ENCODE measurements at regions not wholly inside any gene's neighbourhood (a gene's known extent, or its start where the extent isn't known, plus 50 kb on each side); places are given as distances from the start of the nearest gene placed in this dataset.

DNA sequence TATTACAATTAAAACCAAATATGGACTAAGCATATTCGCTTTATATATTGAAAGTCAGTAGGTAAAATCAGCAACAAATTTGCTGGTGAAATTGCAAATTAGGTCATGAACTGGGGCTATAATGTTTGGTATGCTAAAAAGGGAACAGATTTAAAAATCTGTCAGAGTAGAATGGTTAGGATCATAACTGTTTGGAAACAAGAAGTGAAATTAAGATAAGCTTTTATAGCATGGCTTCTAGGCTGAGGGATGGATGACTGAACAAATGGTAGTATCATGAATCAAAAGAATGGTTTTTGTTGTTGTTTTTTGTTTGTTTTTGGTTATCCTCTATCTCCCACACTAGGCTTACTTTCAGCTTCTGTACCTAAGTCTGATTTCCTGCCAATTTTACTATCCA is 1090.4 kb downstream of the PCDH9 start:
- no peak overlapping the region for H3K4me3 ChIP-seq (ENCODE audit: low read length in 2 of 2)
- intact Hi-C loops (cut with DNase I) = no loop called here

DNA sequence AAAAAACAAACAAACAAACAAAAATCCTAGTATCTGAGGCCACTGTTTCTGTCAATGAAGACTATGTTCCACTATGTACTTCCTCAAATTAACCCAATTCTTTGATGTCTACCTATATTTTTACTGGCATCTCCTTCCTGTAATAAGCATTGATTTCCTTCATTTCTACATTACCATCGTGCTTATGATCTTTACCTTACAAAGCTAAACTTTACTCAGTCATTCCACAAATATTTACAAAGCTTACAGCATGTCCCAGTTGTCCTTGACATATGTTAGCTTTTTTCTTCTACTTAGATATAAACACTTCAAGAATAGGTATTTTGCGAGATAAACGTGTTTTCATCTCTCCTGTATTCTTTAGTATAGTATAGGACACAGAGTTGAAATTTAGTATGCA is 1090.9 kb downstream of the PCDH9 start:
- no peaks in the 10 kb centered on the region for H3K9me3 ChIP-seq (ENCODE audit: control insufficient read depth, low read length)
- 57 to 77% methylated on average over 3 of the region's 3 CpGs for WGBS, 2 donors
- DNase-seq = no peak
- intact Hi-C loops (cut with DNase I) = no loop called here
- no peak overlapping the region for H3K4me3 ChIP-seq (ENCODE audit: low read length in 2 of 2)
- ATAC-seq (ENCODE audit: low FRiP score) = no peak
- no peaks in the 10 kb centered on the region for H3K27me3 ChIP-seq (ENCODE audit: control insufficient read depth in 1 of 2, insufficient read depth in 2 of 2, low read length in 1 of 2)
- no peaks in the 10 kb centered on the region for H3K36me3 ChIP-seq (ENCODE audit: control insufficient read depth in 1 of 2, insufficient read depth in 2 of 2, low read length in 1 of 2)
- no peak overlapping the region for H3K27ac ChIP-seq (ENCODE audit: low read depth in 1 of 2, low read length in 2 of 2)
- H3K4me1 ChIP-seq (ENCODE audit: control insufficient read depth in 1 of 2, insufficient read depth in 2 of 2, low read length in 2 of 2) = no peaks in the 10 kb centered on the region

More for the DNA sequence above, 1090.4 kb downstream of the PCDH9 start:
- H3K36me3 ChIP-seq (ENCODE audit: control insufficient read depth in 1 of 2, insufficient read depth in 2 of 2, low read length in 1 of 2) = no peaks in the 10 kb centered on the region
- H3K4me1 ChIP-seq (ENCODE audit: control insufficient read depth in 1 of 2, insufficient read depth in 2 of 2, low read length in 2 of 2) = no peaks in the 10 kb centered on the region
- H3K27me3 ChIP-seq (ENCODE audit: control insufficient read depth in 1 of 2, insufficient read depth in 2 of 2, low read length in 1 of 2) = no peaks in the 10 kb centered on the region
- no peaks in the 10 kb centered on the region for H3K9me3 ChIP-seq (ENCODE audit: control insufficient read depth, low read length)
- WGBS, 2 donors = 44 to 76% methylated on average over 1 of the region's 1 CpG
- no peak overlapping the region for H3K27ac ChIP-seq (ENCODE audit: low read depth in 1 of 2, low read length in 2 of 2)
- DNase-seq (no peak), ATAC-seq (ENCODE audit: low FRiP score) (no peak)

DNA sequence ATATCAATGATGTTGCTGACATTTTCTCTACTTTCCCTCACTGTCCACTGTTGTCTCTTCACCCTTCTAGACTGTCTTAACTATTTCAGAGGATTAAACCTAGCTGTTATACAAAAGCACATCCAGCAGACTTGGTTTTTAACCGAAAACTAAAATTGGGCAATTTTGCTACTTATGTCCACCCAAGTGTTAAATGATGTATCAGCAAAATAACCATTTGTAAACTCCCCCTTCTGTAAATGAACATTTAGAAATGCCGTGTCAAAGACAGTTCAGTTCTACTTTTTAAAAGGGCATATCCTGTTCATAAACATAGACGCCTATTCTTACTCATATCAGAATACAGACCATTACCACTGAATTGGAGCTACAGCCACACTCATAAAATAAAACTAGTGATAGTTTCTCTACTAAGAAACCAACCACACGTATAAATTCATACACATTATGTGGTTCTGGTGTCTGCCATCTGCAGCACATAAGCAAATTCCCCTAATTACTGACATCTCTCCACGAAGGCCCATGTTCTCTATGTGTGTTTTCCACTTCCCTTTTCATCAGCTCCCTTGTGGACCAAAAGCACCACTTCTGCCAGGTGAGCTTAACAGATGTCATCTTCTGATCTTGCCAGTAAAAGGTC is 1091.8 kb downstream of the PCDH9 start:
- intact Hi-C loops (cut with DNase I) = no loop called here
- Histone ChIP-seq H3K9me3 (ENCODE audit: control insufficient read depth, low read length) (no peaks in the 10 kb centered on the region), H3K4me3 (ENCODE audit: low read length in 2 of 2) (no peak overlapping the region), H3K27me3 (ENCODE audit: control insufficient read depth in 1 of 2, insufficient read depth in 2 of 2, low read length in 1 of 2) (no peaks in the 10 kb centered on the region), H3K36me3 (ENCODE audit: control insufficient read depth in 1 of 2, insufficient read depth in 2 of 2, low read length in 1 of 2) (no peaks in the 10 kb centered on the region), H3K27ac (ENCODE audit: low read depth in 1 of 2, low read length in 2 of 2) (no peak overlapping the region), H3K4me1 (ENCODE audit: control insufficient read depth in 1 of 2, insufficient read depth in 2 of 2, low read length in 2 of 2) (no peaks in the 10 kb centered on the region)
- ATAC-seq (ENCODE audit: low FRiP score) = no peak
- WGBS, 2 donors = 72 to 91% methylated on average over 5 of the region's 5 CpGs
- no peak for DNase-seq

DNA sequence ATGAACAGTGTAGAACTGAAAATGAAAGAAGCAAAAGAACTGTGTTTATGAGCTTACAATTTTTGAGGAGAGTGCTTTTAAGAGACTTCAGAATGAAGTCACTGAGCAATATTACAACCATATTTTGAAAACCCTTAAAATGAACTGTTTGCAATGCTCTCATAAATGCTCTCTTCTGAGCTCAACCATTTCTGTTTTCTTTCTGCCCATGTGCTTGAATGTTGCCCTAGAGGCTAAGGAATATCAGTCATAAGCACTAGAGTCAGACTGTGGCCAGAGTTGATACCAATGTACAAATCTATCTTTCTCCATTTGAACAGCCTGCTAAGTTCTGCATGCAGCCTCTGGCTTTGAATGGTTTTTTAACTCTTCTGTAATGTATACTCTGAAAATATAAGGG is 1092.8 kb downstream of the PCDH9 start:
- Histone ChIP-seq H3K27ac (ENCODE audit: low read depth in 1 of 2, low read length in 2 of 2) (no peak overlapping the region), H3K9me3 (ENCODE audit: control insufficient read depth, low read length) (no peaks in the 10 kb centered on the region), H3K4me3 (ENCODE audit: low read length in 2 of 2) (no peak overlapping the region), H3K27me3 (ENCODE audit: control insufficient read depth in 1 of 2, insufficient read depth in 2 of 2, low read length in 1 of 2) (no peaks in the 10 kb centered on the region), H3K4me1 (ENCODE audit: control insufficient read depth in 1 of 2, insufficient read depth in 2 of 2, low read length in 2 of 2) (no peaks in the 10 kb centered on the region), H3K36me3 (ENCODE audit: control insufficient read depth in 1 of 2, insufficient read depth in 2 of 2, low read length in 1 of 2) (no peaks in the 10 kb centered on the region)
- no peak for DNase-seq
- no peak for ATAC-seq (ENCODE audit: low FRiP score)
- intact Hi-C loops (cut with DNase I) = no loop called here

DNA sequence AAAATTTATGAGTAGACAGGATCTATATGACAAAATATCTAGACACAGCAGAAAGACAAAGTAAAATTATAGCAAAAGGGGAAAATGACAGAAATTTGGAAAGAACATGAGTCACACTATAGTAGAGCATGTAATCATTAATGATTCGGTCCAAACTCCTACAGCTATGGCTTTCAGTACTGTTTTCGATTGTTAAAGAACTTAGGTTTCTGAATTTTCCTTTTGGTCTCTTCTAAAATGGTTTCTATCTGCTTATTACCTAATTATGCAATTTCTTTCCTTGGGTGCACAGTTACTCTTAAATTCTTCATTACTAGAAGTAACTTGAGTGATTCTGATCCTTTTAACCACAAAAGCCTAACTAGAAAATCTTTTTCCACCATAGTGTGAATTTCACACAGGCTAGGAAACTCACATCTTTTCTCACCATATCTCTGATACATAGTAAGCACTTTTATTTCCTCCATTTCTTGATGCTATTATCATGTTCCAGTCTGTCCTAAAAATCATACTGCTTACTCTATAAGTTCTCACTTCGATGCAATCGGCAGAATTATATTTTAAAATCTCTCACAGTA is 1101.4 kb downstream of the PCDH9 start:
- Histone ChIP-seq H3K27me3 (ENCODE audit: control insufficient read depth in 1 of 2, insufficient read depth in 2 of 2, low read length in 1 of 2) (no peaks in the 10 kb centered on the region), H3K4me1 (ENCODE audit: control insufficient read depth in 1 of 2, insufficient read depth in 2 of 2, low read length in 2 of 2) (no peaks in the 10 kb centered on the region), H3K4me3 (ENCODE audit: low read length in 2 of 2) (no peak overlapping the region), H3K27ac (ENCODE audit: low read depth in 1 of 2, low read length in 2 of 2) (no peak overlapping the region), H3K36me3 (ENCODE audit: control insufficient read depth in 1 of 2, insufficient read depth in 2 of 2, low read length in 1 of 2) (no peaks in the 10 kb centered on the region), H3K9me3 (ENCODE audit: control insufficient read depth, low read length) (no peaks in the 10 kb centered on the region)
- DNase-seq (no peak), ATAC-seq (ENCODE audit: low FRiP score) (no peak)
- WGBS, 2 donors = 90 to 93% methylated on average over 4 of the region's 4 CpGs
- intact Hi-C loops (cut with DNase I) = no loop called here

DNA sequence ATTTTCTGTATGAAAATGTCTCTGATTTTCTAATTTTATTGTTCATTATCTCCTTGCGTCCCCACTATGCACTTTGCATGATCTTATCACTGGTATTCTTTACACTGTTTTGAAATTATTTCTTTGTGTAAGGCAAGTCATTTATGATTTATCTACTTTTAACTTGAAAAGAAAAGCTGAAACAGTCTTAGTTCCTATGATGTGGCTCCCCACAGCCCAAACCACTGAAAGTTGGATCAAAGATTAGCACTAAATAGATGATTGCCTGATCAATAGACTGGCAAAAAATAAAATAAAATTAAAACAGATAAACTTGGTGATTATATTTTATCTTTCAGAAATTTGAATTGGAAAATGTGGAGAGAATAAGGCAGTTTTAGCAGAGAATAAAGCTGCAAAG is 1101.9 kb downstream of the PCDH9 start:
- H3K27me3 ChIP-seq (ENCODE audit: control insufficient read depth in 1 of 2, insufficient read depth in 2 of 2, low read length in 1 of 2) = no peaks in the 10 kb centered on the region
- no peak overlapping the region for H3K27ac ChIP-seq (ENCODE audit: low read depth in 1 of 2, low read length in 2 of 2)
- intact Hi-C loops (cut with DNase I) = no loop called here
- ATAC-seq (ENCODE audit: low FRiP score) (no peak), DNase-seq (no peak)
- no peaks in the 10 kb centered on the region for H3K4me1 ChIP-seq (ENCODE audit: control insufficient read depth in 1 of 2, insufficient read depth in 2 of 2, low read length in 2 of 2)
- no peaks in the 10 kb centered on the region for H3K9me3 ChIP-seq (ENCODE audit: control insufficient read depth, low read length)
- H3K36me3 ChIP-seq (ENCODE audit: control insufficient read depth in 1 of 2, insufficient read depth in 2 of 2, low read length in 1 of 2) = no peaks in the 10 kb centered on the region
- 82 to 92% methylated on average over 1 of the region's 1 CpG for WGBS, 2 donors
- H3K4me3 ChIP-seq (ENCODE audit: low read length in 2 of 2) = no peak overlapping the region

DNA sequence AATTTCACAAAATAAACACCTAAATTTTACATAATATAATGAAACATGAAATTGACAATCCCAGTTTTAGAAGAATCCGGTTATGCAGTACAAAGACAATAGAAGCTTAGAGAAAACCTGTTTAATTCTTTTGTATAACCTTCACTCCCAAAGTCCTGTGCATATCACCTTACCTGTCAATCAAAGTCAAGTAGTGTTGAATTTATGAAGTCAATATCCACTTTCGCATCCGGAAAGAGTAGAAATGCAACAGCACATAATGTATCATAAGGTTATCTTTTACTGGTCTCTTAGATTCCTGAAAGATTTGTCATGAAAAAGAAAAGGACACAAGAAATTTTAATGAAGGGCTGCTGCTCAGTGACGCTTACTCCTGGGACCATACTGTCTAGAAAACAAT is 1112.6 kb downstream of the PCDH9 start:
- no peaks in the 10 kb centered on the region for H3K4me1 ChIP-seq (ENCODE audit: control insufficient read depth in 1 of 2, insufficient read depth in 2 of 2, low read length in 2 of 2)
- no peak for DNase-seq
- H3K9me3 ChIP-seq (ENCODE audit: control insufficient read depth, low read length) = peaks cover 1% of the 10 kb centered on the region
- no peaks in the 10 kb centered on the region for H3K27me3 ChIP-seq (ENCODE audit: control insufficient read depth in 1 of 2, insufficient read depth in 2 of 2, low read length in 1 of 2)
- H3K27ac ChIP-seq (ENCODE audit: low read depth in 1 of 2, low read length in 2 of 2) = no peak overlapping the region
- H3K36me3 ChIP-seq (ENCODE audit: control insufficient read depth in 1 of 2, insufficient read depth in 2 of 2, low read length in 1 of 2) = no peaks in the 10 kb centered on the region
- H3K4me3 ChIP-seq (ENCODE audit: low read length in 2 of 2) = no peak overlapping the region
- intact Hi-C loops (cut with DNase I) = no loop called here
- WGBS, 2 donors = 81 to 88% methylated on average over 4 of the region's 4 CpGs
- ATAC-seq (ENCODE audit: low FRiP score) = no peak

DNA sequence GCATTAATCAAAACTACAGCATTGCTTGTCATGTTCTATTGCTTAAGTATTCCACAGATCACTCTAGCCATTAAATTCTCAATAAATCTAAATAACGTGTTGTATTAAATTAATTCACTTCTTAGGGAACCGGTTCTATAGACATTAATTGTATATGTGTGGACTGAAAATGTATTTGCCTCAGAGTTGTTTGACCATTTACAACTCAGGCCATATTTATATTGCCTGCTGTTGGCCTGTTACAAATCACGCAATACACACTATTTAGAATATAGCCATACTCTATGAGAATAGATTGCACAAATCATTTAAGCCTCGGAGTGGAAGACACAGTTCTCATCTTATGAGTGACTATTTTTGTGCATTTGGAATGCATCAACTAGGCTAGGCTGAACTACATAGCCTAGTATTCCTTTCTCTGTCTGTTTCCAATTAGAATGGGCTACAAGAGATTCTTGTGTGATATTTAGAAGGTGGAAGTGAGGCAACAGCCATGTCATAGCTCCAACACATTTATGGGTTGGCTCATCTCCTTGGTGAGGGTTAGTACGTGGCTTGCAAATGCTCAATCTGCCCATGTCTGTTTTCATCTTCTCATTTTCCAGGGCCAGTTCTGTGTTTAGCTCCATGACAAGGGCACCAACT is 1116.1 kb downstream of the PCDH9 start:
- no peak overlapping the region for H3K27ac ChIP-seq (ENCODE audit: low read depth in 1 of 2, low read length in 2 of 2)
- intact Hi-C loops (cut with DNase I) = no loop called here
- no peaks in the 10 kb centered on the region for H3K4me1 ChIP-seq (ENCODE audit: control insufficient read depth in 1 of 2, insufficient read depth in 2 of 2, low read length in 2 of 2)
- no peaks in the 10 kb centered on the region for H3K36me3 ChIP-seq (ENCODE audit: control insufficient read depth in 1 of 2, insufficient read depth in 2 of 2, low read length in 1 of 2)
- H3K9me3 ChIP-seq (ENCODE audit: control insufficient read depth, low read length) = peaks cover 1% of the 10 kb centered on the region
- no peaks in the 10 kb centered on the region for H3K27me3 ChIP-seq (ENCODE audit: control insufficient read depth in 1 of 2, insufficient read depth in 2 of 2, low read length in 1 of 2)
- H3K4me3 ChIP-seq (ENCODE audit: low read length in 2 of 2) = no peak overlapping the region
- WGBS, 2 donors = 75 to 83% methylated on average over 5 of the region's 5 CpGs
- DNase-seq (no peak), ATAC-seq (ENCODE audit: low FRiP score) (no peak)

DNA sequence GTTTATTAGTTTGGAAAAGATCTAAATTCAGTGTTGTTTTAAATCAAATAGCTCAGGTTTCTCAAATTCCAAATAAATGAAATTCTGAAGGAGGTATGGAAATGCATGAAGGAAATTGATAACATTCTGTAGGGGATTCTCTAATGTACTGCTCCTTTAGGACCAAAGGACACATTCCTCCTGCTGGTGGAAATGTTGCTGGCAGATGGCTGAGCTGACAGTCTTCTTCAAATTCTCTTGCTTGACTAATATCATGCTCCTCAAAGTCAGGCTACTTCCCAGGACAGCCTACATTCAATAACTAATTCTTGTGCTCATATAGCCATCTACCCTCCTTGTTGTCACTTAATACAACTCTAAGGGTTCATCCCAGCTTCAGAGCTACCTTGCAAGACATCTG is 1118.5 kb downstream of the PCDH9 start:
- Histone ChIP-seq H3K36me3 (ENCODE audit: control insufficient read depth in 1 of 2, insufficient read depth in 2 of 2, low read length in 1 of 2) (no peaks in the 10 kb centered on the region), H3K4me3 (ENCODE audit: low read length in 2 of 2) (no peak overlapping the region), H3K4me1 (ENCODE audit: control insufficient read depth in 1 of 2, insufficient read depth in 2 of 2, low read length in 2 of 2) (no peaks in the 10 kb centered on the region), H3K9me3 (ENCODE audit: control insufficient read depth, low read length) (peaks cover 1% of the 10 kb centered on the region), H3K27me3 (ENCODE audit: control insufficient read depth in 1 of 2, insufficient read depth in 2 of 2, low read length in 1 of 2) (no peaks in the 10 kb centered on the region), H3K27ac (ENCODE audit: low read depth in 1 of 2, low read length in 2 of 2) (no peak overlapping the region)
- intact Hi-C loops (cut with DNase I) = no loop called here
- no peak for DNase-seq
- no peak for ATAC-seq (ENCODE audit: low FRiP score)
